ENCODE measurements at regions not wholly inside any gene's neighbourhood (a gene's known extent, or its start where the extent isn't known, plus 50 kb on each side); places are given as distances from the start of the nearest gene placed in this dataset.
A peak's percentile ranks its signal among the peaks of the same experiment; 100 is the strongest.
"Not testable (repeated sequence)": the region's sequence is repeated elsewhere in the genome, so short reads cannot be mapped to it uniquely, and the experiment has no call there.

DNA sequence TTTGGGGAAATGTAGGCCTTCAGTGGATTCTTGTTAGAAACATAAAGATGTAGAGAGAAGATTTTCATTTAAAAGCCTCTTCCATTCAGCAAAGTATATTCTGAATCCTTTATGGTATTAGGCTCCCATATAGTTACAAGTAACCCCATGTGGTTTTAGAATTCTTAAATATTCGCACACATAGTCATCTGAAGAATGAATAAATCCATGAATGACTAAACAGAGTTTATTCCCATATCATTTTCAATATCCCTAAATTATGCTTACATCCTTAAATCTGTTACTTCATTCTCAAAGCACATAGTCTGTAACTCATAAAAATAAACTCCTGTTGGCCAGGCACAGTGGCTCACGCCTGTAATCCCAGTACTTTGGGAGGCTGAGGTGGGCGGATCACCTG is 962.1 kb downstream of the KCNJ18 start:
- no peak for DNase-seq

DNA sequence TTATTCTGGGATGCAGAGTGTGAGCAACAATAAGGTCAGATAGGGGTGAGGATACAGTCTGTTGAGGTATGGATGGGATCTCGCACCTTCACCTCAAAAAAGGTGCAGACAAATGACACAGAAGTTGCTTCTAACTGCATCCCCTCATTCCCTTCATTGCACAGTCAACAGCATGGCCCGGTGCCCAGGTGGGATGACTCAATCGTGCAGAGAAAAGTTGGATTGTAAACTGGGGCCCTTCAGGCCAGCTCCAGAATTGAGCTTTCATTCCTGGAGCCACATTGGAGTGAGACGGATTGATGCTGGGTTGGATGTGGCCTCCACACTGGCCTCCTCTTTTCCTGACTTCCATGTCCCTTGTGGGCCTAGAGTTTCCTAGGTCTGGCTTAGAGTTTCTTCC is 977.4 kb downstream of the KCNJ18 start:
- no peak for DNase-seq

DNA sequence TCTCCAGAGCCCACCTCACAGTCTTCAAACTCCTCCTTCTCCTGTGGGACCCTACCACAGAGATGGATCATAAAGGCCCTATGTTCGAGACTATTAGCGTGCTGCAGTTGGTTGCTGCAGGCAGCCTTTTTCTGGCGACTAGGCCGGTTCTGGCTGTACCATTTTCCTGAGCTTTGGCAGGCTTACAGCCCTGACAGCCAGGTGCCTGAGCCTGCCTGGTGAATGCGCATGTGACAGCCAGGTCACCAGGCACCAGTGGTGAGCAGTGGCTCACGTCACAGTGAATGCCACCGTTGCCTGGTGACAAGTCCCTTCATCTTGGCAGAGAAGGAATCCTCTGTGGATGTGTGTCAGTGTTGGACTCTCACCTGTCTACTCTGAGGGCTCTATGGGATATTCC is 978.8 kb downstream of the KCNJ18 start:
- no peak for DNase-seq

DNA sequence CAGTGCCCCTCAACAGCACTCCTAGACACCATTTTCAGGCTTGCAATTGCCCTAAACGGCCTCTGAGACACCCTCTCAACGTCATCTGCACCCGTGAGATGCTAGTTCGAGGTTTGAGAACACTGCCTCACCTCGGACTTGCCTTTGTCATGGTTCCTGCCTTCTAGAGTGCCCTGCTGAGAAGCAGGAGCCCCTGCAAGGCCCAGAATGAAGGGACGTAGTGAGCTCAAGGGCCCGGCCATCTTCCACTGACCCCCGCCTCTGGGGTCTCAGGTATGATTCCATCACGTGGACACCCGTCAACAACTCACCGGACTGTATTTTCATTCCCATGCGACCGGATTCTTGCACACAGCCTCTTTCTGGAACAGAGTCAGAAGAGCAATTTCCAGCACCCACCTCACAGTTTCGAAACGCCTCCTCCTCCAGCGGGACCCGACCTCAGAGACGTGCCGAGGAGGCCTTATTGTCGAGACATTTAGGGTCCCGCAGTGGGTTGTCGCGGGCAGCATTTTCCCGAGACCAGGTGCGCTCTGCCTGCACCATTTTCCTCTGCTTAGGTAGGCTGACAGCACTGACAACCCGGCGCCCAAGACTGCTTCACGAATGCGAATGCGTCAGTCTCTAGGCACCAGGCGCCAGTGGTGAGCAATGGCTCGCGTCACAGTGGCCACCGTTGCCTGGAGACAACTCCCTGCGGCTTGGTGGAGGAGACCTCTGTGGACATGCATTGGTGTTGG is 999.9 kb downstream of the KCNJ18 start:
- DNase-seq = no peak

DNA sequence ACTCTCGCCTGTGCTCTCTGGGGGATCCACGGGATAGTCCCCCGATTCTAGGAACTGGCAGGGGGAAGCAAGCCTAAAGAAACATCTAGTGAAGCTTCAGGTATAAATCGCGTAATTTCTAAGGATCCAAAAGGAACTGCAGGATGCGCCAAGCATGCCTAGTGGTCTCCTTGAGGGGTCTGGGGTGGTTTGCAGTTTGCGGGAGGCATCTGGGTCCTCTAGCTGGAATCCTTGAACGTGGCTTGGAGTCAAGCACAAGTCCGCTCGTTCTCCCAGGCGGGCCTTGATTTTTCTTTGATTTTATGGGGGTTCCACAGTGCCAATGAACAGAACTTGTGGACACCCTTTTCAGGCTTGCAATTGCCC is 1000.5 kb downstream of the KCNJ18 start:
- no peak for DNase-seq

DNA sequence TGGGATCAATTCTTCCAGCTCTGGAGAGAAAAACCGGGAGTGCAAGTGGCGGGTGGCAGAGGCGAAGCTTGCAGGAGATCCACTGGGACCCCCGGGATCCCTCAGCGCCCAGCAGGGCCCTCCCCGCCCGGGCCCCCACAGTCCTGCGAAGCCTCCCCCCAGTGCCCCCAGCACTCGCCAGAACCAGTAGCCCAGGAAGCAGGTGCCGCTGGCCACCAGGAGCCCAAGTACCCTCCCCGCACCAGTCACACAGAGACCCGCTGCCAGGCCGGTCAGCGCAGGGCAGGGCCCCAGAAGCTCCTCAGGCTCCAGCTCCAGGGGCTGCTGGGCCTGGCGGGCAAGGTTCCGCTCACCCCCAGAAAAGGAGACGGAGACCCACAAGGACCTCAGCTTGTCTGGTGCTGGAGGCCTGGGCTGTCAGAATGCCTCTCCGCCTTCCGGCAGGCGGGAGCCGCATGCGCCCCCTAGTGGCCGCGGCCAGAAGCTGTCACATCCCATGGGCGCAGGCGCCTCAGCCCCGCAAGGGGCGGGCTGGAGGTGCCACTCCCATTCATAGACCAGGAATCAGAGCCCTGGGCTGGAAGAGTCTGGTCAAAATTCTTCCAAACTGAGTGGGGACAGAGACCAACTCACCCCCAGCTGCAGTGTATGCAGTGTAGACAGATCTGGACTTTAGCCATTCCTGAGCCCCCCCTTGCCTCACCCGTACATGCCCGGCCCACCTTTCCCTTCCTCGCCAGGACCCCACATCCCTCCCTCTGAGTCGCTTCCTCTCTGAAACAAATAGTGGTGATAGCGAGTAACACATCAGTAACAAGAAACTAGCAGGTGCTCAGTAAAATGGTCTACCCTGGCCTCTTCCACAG is 1002.3 kb downstream of the KCNJ18 start:
- peak; percentile 3 for DNase-seq

DNA sequence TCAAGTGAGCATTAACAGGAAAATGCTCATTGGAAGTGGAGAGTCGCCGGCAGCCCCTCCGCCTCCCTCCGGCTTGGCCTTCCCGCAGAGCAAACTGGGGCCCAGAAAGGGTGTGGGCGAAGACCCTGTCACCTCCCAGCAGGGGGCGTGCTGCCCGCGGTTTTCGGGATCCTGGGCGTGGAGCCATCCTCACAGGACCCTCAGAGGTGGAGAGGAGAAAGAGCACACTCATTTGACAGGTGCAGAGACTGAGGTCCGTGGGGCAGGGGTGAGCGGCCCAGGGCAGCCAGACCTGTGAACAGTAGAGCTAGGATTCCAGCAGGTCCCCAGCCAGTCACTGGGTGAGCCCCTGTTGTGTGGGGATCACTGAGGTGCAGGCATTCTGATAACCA is 1002.9 kb downstream of the KCNJ18 start:
- peak; percentile 1 for DNase-seq

DNA sequence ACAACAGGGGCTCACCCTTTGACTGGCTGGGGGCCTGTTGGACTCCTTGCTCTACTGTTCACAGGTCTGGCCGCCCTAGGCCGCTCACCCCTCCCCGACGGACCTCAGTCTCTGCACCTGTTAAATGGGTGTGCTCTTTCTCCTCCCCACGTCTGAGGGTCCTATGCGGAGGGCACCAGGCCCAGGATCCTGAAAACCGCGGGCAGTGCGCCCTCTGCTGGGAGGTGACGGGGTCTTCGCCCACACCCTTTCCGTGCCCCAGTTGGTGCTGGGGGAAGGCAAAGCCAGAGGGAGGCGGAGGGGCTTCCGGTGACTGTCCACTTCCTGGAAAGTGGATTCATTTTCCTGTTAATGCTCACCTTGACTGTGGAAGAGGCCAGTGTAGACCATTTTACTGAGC is 1010.9 kb downstream of the KCNJ18 start:
- DNase-seq = peak; percentile 1

DNA sequence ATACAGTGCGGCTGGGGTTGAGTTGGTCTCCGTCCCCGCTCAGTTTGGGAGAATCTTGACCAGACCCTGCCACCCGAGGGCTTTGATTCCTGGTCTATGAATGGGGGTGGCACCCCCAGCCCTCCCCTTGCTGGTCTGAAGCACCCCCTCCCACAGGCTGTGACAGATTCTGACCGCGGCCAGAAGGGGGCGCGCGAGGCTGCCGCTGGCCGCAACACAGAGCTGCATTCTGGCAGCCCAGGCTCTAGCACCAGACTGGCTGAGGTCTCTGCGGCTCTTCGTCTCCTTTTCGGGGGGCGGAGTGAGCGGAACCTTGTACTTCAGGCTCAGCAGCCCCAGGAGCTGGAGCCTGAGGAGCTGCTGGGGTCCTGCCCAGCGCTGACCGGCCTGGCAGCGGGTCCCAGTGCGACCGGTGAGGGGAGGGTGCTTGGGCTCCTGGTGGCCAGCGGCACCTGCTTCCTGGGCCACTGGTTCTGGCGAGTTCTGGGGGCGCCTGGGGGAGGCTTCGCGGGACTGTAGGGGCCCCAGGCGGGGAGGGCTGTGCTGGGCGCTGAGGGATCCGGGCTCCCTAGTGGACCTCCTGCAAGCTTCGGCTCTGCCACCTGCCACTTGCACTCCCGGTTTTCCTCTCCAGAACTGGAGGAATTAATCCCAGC is 1011.6 kb downstream of the KCNJ18 start:
- peak; percentile 28 for DNase-seq

DNA sequence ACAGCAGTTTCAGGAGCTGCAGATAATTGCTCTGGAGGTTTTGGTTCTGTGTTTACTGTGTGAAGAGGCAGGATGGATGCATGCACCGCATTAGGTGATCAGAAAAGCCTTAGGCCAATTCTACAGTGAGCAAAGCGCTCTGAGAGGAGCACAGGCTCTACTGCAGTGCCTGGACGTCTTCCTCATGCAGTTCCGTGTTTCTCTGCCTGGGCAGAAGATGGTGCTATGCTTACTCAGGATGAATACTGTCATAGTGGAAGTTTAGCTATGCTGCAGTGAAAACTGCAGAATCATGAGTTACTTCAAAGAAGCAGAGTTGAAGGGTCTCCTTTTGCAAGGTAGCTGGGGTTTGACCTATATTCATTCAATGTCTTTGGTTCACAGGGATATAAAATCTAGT is 1012.4 kb downstream of the KCNJ18 start:
- DNase-seq = no peak

DNA sequence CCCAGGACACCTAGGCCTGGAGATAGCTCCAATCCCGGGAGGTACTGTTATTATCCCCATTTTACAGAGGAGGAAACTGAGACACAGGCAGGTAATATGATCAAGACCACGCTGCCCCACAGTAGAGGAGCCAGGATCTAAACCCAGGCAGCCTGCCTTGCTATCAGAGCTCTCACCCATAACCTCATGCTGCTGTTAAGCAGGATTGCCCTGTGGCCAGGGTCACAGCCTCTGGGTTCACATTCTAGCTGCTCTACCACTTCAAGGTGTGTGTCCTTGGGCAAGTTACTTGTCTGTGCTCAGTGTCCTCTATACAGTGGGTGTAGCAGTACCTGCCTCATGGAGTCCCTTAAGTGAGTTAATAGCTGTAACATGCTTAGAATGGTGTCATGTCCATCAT is 1015.3 kb downstream of the KCNJ18 start:
- DNase-seq = no peak

DNA sequence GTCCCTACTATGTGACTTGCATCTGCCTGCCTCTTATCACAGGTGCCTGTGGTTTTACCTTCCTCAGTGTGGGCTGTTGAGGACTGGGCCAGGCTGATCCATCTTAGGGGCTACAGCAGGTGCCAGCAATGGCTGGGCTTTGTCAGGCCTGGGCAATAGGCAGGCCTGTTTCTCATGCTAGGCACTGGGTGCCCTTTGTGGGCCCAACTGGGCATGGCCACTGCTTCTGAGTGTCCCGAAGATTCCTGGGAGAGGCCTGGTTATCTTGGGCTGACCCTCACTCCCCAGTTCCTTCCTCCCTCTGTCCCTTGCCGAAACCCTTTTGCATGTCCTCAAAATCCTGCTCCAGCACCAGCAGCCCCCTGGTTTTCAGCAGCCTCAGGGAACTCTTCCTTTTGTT is 1024.9 kb downstream of the KCNJ18 start:
- DNase-seq = no peak

DNA sequence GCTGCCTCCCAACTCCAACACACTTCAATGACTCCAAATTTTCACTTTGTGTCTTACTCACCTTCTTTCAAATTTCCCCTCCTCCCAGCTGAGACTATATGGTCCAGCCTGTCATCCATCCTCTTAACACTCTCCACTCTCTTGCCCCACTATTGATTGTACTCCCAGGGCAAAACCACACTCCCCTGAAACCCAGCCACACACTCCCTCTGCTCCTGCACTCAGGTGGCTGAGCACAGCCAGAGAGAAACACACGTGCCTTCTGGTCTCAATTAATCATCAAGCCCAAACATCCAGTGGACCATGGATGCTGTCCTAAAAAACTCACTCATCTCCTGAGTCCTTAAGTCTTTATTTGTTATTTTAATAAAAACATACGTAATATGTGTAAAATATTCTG is 1026.4 kb downstream of the KCNJ18 start:
- no peak for DNase-seq

DNA sequence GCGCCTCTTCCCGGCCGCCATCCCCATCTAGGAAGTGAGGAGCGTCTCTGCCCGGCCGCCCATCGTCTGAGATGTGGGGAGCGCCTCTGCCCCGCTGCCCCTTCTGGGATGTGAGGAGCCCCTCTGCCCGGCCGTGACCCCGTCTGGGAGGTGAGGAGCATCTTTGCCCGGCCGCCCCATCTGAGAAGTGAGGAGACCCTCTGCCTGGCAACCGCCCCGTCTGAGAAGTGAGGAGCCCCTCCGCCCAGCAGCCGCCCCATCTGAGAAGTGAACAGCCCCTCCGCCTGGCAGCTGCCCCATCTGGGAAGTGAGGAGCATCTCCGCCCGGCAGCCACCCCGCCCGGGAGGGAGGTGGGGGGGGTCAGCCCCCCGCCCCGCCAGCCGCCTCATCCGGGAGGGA is 1048.7 kb downstream of the KCNJ18 start:
- DNase-seq = not testable (repeated sequence)

Data from NCI-H1694 (cell line).